ENCODE measurements at regions not wholly inside any gene's neighbourhood (a gene's known extent, or its start where the extent isn't known, plus 50 kb on each side); places are given as distances from the start of the nearest gene placed in this dataset.

- 68% methylated on average over 5 of the region's 5 CpGs for WGBS
- intact Hi-C loops (cut with DNase I): loop anchor here (10.0 kb wide), 1 partner anchor 1527 kb away; no protein-coding TSS in a partner anchor
- Histone ChIP-seq H3K4me1 (no peaks in the 10 kb centered on the region), H3K27ac (replicated peaks in 1 of 4) (no peak overlapping the region), H3K9me3 (no peaks in the 10 kb centered on the region), H3K4me3 (no peak overlapping the region), H3K27me3 (no peaks in the 10 kb centered on the region), H3K36me3 (no peaks in the 10 kb centered on the region)
- TF ChIP-seq POLR2A (IDR thresholded peaks at IDR 0.05; ENCODE audit: low read depth): no peak
- peak; percentile 31 to 38 (median 32) for TF ChIP-seq CTCF (IDR thresholded peaks at IDR 0.05)
- DNase-seq (ENCODE audit: extremely low spot score): peak; percentile 31
Observed at GRCh38 chr6:18527836-18528743, 140.9 kb downstream of the RNF144B start.

GRCh38 chr6:18530201-18530600, 143.1 kb downstream of the RNF144B start:
- TF ChIP-seq EP300 (IDR thresholded peaks at IDR 0.05) (no peak), POLR2A (IDR thresholded peaks at IDR 0.05; ENCODE audit: low read depth) (no peak), CTCF (IDR thresholded peaks at IDR 0.05) (no peak), POLR2AphosphoS5 (IDR thresholded peaks at IDR 0.05) (no peak)
- intact Hi-C loops (cut with DNase I): no loop called here
- peak; percentile 19 for DNase-seq (ENCODE audit: extremely low spot score)
- WGBS: 95% methylated on average over 1 of the region's 1 CpG
- Histone ChIP-seq H3K27ac (replicated peaks in 1 of 4) (no peak overlapping the region), H3K36me3 (no peaks in the 10 kb centered on the region), H3K4me1 (no peaks in the 10 kb centered on the region), H3K9me3 (no peaks in the 10 kb centered on the region), H3K27me3 (peaks cover 0 to 4% (median 0%) of the 10 kb centered on the region in 4 donors), H3K4me3 (no peak overlapping the region)

GRCh38 chr6:18532139-18532538, 145.0 kb downstream of the RNF144B start:
- DNase-seq (ENCODE audit: extremely low spot score): no peak
- intact Hi-C loops (cut with DNase I): no loop called here
- Histone ChIP-seq H3K27ac (replicated peaks in 1 of 4) (no peak overlapping the region), H3K9me3 (no peaks in the 10 kb centered on the region), H3K27me3 (peaks cover 0 to 14% (median 0%) of the 10 kb centered on the region in 4 donors), H3K4me3 (no peak overlapping the region), H3K4me1 (no peaks in the 10 kb centered on the region), H3K36me3 (no peaks in the 10 kb centered on the region)
- WGBS: 88% methylated on average over 2 of the region's 2 CpGs
- TF ChIP-seq CTCF (IDR thresholded peaks at IDR 0.05) (no peak), EP300 (IDR thresholded peaks at IDR 0.05) (no peak), POLR2A (IDR thresholded peaks at IDR 0.05; ENCODE audit: low read depth) (no peak), POLR2AphosphoS5 (IDR thresholded peaks at IDR 0.05) (no peak)

GRCh38 chr6:18533793-18534192, 146.6 kb downstream of the RNF144B start:
- no peak for DNase-seq (ENCODE audit: extremely low spot score)
- Histone ChIP-seq H3K27ac (replicated peaks in 1 of 4) (no peak overlapping the region), H3K27me3 (peaks cover 0 to 20% (median 0%) of the 10 kb centered on the region in 4 donors), H3K36me3 (no peaks in the 10 kb centered on the region), H3K4me3 (no peak overlapping the region), H3K4me1 (no peaks in the 10 kb centered on the region), H3K9me3 (no peaks in the 10 kb centered on the region)
- intact Hi-C loops (cut with DNase I): no loop called here
- WGBS: 68% methylated on average over 5 of the region's 5 CpGs
- TF ChIP-seq POLR2AphosphoS5 (IDR thresholded peaks at IDR 0.05) (no peak), CTCF (IDR thresholded peaks at IDR 0.05) (no peak), POLR2A (IDR thresholded peaks at IDR 0.05; ENCODE audit: low read depth) (no peak)

Measured in esophagus muscularis mucosa (tissue), 4 donors.